ENCODE measurements at regions not wholly inside any gene's neighbourhood (a gene's known extent, or its start where the extent isn't known, plus 50 kb on each side); places are given as distances from the start of the nearest gene placed in this dataset.

DNA sequence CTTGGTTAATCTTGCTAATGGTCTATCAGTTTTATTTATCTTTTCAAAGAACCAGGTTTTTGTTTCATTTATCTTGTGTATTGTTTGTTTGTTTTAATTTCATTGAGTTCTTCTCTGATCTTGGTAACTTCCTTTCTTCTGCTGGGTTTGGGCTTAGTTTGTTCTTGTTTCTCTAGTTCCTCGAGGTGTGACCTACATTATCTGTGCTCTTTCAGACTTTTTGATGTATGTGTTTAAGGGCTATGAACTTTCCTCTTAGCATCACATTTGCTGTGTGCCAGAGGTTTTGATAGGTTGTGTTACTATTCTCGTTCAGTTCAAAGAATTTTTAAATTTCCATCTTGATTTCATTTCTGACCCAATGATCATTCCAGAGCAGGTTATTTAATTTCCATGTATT is 365.4 kb upstream of the GATB start:
- peaks cover 32% of the 10 kb centered on the region for H3K36me3 Mint-ChIP-seq (ENCODE audit: low read depth)
- no peak overlapping the region for H3K4me3 Mint-ChIP-seq
- DNase-seq: no peak
- peaks cover 3% of the 10 kb centered on the region for H3K27me3 Mint-ChIP-seq (ENCODE audit: low read depth, poor library complexity)
- H3K9me3 Mint-ChIP-seq: peaks cover 68% of the 10 kb centered on the region
- H3K4me1 Mint-ChIP-seq: no peaks in the 10 kb centered on the region
- no peak overlapping the region for H3K27ac Mint-ChIP-seq
- TF ChIP-seq, protein P1, sequence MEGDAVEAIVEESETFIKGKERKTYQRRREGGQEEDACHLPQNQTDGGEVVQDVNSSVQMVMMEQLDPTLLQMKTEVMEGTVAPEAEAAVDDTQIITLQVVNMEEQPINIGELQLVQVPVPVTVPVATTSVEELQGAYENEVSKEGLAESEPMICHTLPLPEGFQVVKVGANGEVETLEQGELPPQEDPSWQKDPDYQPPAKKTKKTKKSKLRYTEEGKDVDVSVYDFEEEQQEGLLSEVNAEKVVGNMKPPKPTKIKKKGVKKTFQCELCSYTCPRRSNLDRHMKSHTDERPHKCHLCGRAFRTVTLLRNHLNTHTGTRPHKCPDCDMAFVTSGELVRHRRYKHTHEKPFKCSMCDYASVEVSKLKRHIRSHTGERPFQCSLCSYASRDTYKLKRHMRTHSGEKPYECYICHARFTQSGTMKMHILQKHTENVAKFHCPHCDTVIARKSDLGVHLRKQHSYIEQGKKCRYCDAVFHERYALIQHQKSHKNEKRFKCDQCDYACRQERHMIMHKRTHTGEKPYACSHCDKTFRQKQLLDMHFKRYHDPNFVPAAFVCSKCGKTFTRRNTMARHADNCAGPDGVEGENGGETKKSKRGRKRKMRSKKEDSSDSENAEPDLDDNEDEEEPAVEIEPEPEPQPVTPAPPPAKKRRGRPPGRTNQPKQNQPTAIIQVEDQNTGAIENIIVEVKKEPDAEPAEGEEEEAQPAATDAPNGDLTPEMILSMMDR (IDR thresholded peaks at IDR 0.05): no peak

DNA sequence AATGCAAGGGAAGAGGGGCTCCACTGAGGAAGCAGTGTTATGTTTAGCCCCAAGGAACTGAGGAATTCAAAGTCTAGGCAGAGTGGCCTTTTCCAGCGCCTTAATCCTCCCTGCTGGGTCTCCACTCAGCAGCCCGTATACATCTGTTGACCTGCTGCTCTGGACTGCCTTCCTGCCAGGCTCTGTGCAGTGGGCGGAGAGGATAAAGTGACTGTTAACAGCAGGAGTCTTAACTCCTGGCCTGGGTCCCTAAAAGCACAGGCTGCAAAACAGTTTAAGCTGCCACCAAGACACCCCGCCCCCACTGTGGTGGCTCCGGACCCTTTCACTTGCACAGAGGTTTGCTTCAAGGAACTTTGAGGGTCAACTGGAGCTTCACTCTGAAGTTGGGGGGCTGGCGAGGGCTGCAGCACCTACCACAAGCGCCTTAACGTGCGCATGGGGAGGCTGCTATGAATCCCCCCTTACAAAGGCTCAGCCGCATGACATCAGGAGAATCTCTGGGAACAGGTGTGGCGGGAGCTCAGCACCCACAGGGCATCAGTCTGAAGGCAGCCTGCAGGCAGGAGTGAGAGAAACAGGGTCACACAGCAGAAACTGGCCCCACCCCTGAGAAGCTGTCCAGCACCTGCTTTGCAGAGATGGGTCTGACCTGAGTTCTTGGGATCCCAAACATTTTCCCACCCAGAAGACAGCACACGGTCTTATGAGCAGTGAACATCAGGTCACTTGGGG is 358.2 kb upstream of the GATB start:
- Mint-ChIP-seq H3K4me3 (no peak overlapping the region), H3K36me3 (ENCODE audit: low read depth) (peaks cover 4% of the 10 kb centered on the region), H3K27me3 (ENCODE audit: low read depth, poor library complexity) (no peaks in the 10 kb centered on the region), H3K9me3 (peaks cover 30% of the 10 kb centered on the region), H3K27ac (no peak overlapping the region), H3K4me1 (peaks cover 57% of the 10 kb centered on the region)
- TF ChIP-seq, protein P1 (IDR thresholded peaks at IDR 0.05): no peak
- DNase-seq: no peak

- no peak for DNase-seq
- Mint-ChIP-seq H3K36me3 (ENCODE audit: low read depth) (peaks cover 3% of the 10 kb centered on the region), H3K9me3 (peaks cover 21% of the 10 kb centered on the region), H3K27me3 (ENCODE audit: low read depth, poor library complexity) (no peaks in the 10 kb centered on the region), H3K27ac (no peak overlapping the region), H3K4me1 (peaks cover 67% of the 10 kb centered on the region), H3K4me3 (no peak overlapping the region)
- TF ChIP-seq, protein P1 (IDR thresholded peaks at IDR 0.05): no peak
These were observed 357.2 kb upstream of the GATB start for GRCh38 chr4:152117933-152118507.

DNA sequence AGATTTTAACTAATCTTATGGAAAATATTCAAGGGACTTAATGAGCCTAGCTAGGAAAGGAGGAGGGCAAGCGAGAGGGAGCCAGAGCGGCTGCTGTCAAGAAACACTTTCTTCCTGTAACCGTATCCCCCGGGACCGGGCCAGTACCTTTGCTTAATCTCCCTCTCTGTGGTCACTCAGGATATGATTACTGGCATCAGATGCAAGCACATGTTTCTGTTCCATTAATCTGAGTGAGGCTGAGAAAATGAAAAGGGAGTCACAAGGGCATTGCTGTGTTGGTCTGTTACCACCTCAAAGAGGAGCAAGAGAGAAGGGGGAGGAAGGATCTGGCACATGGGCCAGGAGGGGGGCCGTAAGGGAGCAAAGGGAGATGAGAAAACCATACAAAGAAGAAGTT is 356.7 kb upstream of the GATB start:
- Mint-ChIP-seq H3K9me3 (peaks cover 16% of the 10 kb centered on the region), H3K4me3 (no peak overlapping the region), H3K27ac (no peak overlapping the region), H3K36me3 (ENCODE audit: low read depth) (no peaks in the 10 kb centered on the region), H3K27me3 (ENCODE audit: low read depth, poor library complexity) (no peaks in the 10 kb centered on the region), H3K4me1 (peaks cover 72% of the 10 kb centered on the region)
- no peak for DNase-seq
- TF ChIP-seq, protein P1 (IDR thresholded peaks at IDR 0.05): no peak

- no peaks in the 10 kb centered on the region for H3K27me3 Mint-ChIP-seq (ENCODE audit: low read depth, poor library complexity)
- peak overlapping the region; percentile 47 for H3K27ac Mint-ChIP-seq
- no peak overlapping the region for H3K4me3 Mint-ChIP-seq
- H3K4me1 Mint-ChIP-seq: peaks cover 76% of the 10 kb centered on the region
- DNase-seq: no peak
- peaks cover 11% of the 10 kb centered on the region for H3K9me3 Mint-ChIP-seq
- H3K36me3 Mint-ChIP-seq (ENCODE audit: low read depth): no peaks in the 10 kb centered on the region
- TF ChIP-seq, protein P1 (IDR thresholded peaks at IDR 0.05): no peak
These were observed 356.2 kb upstream of the GATB start for GRCh38 chr4:152117054-152117453.

DNA sequence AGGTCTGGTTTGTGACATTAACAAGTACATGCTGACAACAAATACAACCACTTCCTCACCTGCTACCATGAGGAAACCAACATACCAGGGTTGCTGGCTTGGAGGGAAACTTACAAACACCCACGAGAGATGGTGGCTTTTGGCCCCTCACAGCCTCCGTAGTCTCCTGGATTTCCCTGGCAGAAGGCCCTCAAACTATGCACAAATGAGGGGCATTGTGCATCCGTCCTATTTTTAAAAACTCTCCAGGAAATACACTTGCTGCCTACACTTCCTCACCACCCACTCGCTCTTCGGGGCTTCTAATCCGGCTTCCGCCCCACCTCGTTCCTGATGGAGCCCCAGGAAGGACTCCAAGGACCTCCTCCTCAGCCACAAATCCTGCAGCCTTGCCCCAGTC is 355.0 kb upstream of the GATB start:
- TF ChIP-seq, protein P1 (IDR thresholded peaks at IDR 0.05): no peak
- Mint-ChIP-seq H3K4me3 (no peak overlapping the region), H3K9me3 (peaks cover under 1% of the 10 kb centered on the region), H3K27ac (peak overlapping the region; percentile 85), H3K27me3 (ENCODE audit: low read depth, poor library complexity) (no peaks in the 10 kb centered on the region), H3K4me1 (peaks cover 81% of the 10 kb centered on the region), H3K36me3 (ENCODE audit: low read depth) (no peaks in the 10 kb centered on the region)
- no peak for DNase-seq

Data from nephron progenitor cell (in vitro differentiated cells).